ENCODE measurements at regions not wholly inside any gene's neighbourhood (a gene's known extent, or its start where the extent isn't known, plus 50 kb on each side); places are given as distances from the start of the nearest gene placed in this dataset.

- TF ChIP-seq CTCF (conservative IDR thresholded peaks at IDR 0.05; ENCODE audit: low read depth, low read length) (no peak), EZH2 (IDR thresholded peaks at IDR 0.05; ENCODE audit: low read length, unreplicated experiment) (no peak)
These were observed 183.4 kb upstream of the VIPR2 start for GRCh38 chr7:159328096-159328495.

All from PC-3 (cell line).